ENCODE measurements at regions not wholly inside any gene's neighbourhood (a gene's known extent, or its start where the extent isn't known, plus 50 kb on each side); places are given as distances from the start of the nearest gene placed in this dataset.

GRCh38 chr13:61857198-61857597 is 441.5 kb upstream of the PCDH20 start:
- TF ChIP-seq CTCF (IDR thresholded peaks at IDR 0.05; ENCODE audit: low read depth, low read length, missing input control) (no peak), TAF1 (conservative IDR thresholded peaks at IDR 0.05) (no peak), MAX (IDR thresholded peaks at IDR 0.05) (no peak), SP1 (IDR thresholded peaks at IDR 0.05) (no peak)

Measured in liver (tissue), 3 donors.